GM21723 (cell line): ENCODE measurements at regions not wholly inside any gene's neighbourhood (a gene's known extent, or its start where the extent isn't known, plus 50 kb on each side); places are given as distances from the start of the nearest gene placed in this dataset.
"Not testable (repeated sequence)": the region's sequence is repeated elsewhere in the genome, so short reads cannot be mapped to it uniquely, and the experiment has no call there.

Experiments
- ATAC-seq: cut with Tn5 transposase; IDR thresholded peaks from one replicate; pipeline ENCODE4 v1.9.1; 2021; ENCODE audit warnings: mild to moderate bottlenecking, moderate library complexity; ENCODE audit not compliant: unreplicated experiment

DNA sequence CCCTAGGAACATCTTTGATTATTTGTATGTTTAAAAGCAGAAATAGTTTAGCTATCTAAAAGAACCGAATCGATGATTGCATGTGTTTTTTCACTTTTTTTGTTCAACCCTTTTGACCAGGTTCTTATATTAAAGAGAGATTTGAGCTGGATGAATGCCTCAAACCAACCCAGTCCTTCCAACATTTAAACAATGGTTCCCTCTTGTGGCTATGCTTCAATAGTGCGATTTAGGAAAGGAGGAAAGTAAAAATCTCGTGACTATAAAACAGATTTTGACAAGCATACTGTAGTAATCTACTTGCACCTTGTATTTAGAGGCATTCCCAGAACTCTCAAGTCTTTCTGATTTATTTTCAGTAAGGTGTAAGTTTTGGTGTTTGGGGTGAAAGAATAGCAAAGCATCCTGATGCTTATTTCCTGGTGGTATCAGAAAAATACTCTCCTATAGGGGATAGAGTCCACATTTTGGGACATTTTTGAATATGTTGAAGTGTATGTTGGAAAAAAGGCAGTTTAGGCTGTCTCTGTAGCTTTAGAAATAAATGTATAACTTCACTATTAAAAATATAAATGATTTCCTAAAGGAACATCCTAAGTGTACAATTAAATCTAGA, 159.6 kb upstream of the KCNH8 start:
- no peak for ATAC-seq

- ATAC-seq = no peak
Measured at GRCh38 chr3:18987862-18988447, 160.4 kb upstream of the KCNH8 start.

DNA sequence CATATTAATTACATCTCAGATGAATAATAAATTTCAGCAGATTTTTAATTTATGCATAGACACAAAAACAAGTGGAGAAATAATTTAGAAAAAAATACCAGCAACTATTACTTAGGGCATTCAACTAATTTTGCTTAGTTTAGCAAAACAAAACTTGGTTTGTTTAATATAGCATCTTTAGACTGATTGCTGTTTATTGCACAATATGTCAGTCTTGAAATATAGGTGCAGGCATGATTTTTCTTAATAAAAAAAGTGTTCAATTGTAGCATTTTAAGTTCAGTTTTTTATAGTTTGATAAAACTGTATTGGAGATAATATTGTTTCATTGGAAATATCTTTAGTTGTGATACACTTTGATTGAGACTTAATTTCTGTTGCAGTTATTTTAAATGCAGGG, 161.2 kb upstream of the KCNH8 start:
- no peak for ATAC-seq

GRCh38 chr3:18982920-18983319, 165.4 kb upstream of the KCNH8 start:
- no peak for ATAC-seq

- not testable (repeated sequence) for ATAC-seq
Measured at GRCh38 chr3:18976102-18976501, 172.2 kb upstream of the KCNH8 start.

DNA sequence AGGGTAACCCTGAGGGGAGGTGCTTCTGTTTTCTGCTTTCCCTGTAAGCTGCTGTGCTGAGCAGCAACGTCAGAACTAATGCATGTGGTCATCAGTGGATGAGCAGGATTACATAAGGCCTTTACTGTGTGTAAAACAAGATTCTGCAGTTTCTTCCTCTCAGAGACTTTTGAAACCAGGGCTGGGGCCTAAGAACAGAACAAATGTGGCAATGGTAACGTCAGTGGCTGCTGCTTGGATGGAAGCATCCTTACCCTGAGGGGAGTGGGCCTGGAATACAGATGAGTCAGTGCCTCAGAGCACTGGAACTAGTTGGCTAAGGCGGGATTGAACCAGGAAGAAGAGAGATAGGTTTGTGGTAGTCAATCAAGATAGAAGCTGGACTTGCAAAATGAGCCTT, 180.2 kb upstream of the KCNH8 start:
- no peak for ATAC-seq

DNA sequence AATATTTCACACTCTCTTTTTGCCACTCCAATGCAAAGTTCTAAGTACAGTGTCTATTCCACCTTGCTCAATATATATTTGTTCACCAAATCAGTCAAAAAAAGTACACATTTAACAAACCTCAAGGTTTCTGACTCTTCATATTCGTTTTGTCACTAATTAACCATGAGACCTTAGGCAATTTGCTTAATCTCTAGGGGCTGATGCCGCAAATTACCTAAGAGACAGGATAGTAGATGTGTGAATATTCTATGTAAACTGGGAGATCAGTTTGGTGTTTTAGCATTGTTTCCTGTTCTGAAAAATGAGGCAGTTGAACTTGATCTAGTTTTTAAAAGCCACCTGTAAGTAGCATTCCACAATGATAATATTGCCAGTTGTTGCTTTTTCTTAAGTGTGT, 182.5 kb upstream of the KCNH8 start:
- ATAC-seq = no peak

DNA sequence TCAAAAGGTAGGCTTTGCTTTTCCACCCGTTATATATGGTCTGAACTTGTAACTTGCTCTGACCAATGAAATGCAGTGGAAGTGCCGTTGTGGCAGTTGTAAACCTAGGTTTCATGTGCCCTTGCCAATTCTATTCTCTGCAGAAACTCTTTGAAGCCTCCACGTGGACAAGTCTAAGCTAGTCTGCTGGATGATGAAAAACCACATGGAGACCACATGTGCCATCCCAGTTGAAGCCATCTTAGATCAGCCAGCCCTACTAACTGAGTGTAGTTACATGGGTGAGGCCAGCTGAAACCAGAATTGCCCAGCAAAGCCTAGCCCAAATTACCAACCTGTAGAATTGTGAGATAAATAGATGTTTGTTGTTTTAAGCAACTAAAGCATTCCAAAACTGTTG, 183.7 kb upstream of the KCNH8 start:
- no peak for ATAC-seq

DNA sequence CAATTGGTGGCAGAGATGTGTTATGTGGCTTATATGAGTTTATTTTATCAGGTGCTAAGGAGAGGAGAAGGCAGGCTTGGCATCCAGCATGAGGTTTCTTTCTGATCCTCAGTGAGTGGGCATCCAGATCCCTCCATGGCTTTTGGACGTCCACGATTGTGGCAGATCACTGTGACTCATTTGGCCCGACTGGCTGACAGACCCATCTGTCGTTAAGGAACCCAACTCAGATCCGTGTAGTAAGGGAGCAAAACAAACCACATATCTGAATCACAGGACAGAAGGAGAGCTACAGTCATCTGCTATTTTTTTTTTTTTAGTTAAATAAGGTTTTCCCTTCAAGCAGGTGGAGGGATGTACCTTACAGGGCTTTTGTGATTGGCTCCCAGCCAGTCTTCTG, 197.0 kb upstream of the KCNH8 start:
- no peak for ATAC-seq

DNA sequence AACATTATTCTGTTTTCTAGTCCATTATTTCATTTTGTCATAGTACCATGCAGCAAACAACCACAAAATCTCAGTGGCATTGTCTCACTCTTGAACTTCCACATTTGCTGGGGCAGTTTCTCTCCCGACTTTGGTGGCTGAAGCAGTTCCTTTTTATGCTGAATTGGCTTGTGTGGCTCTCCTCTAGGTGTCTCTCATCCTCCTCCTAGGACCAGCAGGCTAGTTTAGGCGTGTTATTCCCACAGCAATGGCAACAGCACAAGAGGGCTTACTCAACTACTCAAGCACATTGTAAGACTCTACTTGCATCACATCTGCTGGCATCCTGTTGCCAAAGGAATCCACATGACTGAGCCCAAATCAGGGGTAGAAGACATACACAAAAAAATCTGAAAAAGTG, 201.8 kb upstream of the KCNH8 start:
- ATAC-seq = no peak

- ATAC-seq = no peak
Measured at GRCh38 chr3:18937574-18937973, 210.7 kb upstream of the KCNH8 start.

GRCh38 chr3:18919158-18919557, 229.2 kb upstream of the KCNH8 start:
- no peak for ATAC-seq

DNA sequence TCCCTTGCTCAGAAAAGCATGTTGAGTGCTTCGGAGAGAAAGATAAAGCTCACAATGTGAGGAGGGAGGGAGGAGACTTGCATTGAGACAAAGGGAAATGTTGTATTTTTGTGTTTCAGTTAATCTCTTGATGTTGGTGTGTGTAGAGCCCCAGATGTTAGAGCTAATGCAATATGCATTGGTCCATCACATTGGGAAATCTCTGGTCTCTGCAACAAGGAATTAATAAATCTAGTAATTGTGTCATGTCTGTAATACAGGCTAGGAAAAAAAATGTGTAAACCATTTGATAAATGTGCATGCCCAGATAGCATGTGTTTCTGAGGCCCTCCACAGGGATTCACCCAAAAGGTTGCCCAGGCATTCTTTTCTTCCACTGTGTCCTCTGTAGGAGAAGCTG, 230.4 kb upstream of the KCNH8 start:
- ATAC-seq = no peak

DNA sequence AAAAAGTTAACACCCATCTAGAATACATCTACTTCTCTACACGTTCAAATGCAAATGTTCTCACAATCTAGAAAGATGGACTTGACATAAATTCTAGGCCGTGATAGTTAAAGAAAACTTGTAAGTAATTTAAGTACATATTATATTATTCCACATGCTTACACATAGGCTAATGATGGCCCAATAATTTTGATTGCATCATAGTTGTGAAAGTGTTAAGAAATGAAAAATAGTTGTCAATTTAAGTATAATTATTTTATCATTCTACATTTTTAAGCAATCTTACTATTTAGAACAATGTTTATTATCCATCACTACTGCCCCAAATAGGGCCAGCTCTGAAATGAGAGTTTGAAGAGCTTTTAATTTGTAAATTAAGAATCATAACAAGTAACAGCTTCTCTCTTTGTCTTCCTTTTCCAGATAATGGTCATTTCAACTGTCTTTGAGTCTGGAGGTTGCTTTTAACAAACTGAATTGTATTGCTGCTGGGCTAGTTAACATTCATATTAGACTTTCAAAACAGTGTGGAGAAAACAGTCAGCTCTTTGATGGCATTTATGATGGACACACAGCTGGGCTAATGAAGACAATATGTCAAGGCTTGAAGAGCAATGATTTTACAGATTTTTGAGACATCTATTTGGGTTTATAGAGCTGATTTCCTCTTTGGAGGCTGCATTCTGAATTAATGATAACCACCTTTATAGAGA, 246.1 kb upstream of the KCNH8 start:
- ATAC-seq = no peak

- ATAC-seq = no peak
Measured at GRCh38 chr3:18901571-18901970, 246.7 kb upstream of the KCNH8 start.

GRCh38 chr3:18900994-18901393, 247.3 kb upstream of the KCNH8 start:
- peak; percentile 80 for ATAC-seq

- no peak for ATAC-seq
Measured at GRCh38 chr3:18898911-18899310, 249.4 kb upstream of the KCNH8 start.

- no peak for ATAC-seq
Measured at GRCh38 chr3:18892756-18893155, 255.6 kb upstream of the KCNH8 start.

DNA sequence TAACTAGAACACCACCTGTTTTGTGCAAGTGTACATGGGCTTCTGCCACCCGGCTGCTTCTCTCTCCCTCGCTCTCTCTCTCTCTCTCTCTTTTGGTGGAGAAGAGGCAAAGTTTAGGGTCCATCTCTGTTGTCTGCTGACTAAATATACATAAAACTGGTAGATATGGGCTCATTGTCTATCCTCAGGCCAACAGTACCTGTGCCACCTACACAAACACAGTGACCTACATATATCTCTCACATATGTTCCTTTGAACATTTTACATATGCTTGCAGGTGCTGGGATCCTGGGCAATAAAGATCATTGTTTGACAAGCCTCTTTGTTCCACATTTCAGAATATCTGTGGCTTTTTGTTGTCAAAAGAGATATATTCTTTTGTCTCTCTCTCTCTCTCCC, 256.3 kb upstream of the KCNH8 start:
- no peak for ATAC-seq

GRCh38 chr3:18891641-18892040, 256.7 kb upstream of the KCNH8 start:
- no peak for ATAC-seq

DNA sequence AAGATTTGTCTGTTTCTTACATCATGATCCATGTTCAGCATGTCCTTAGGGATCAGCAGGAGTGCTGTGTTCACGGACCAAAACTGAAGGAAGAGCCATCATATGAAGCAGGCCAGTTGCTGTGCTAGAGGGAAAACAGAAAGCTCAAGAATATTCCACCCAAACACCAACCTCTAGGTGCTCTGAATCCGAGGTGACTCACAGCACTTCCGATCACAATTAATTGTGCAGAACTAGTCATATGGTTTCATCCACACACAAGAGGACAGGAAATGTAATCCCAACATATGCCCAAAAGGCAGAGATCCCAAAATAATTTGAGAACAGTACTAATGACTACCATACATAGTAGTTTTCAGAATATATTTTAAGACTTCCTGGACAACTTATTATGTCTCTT, 257.9 kb upstream of the KCNH8 start:
- no peak for ATAC-seq

DNA sequence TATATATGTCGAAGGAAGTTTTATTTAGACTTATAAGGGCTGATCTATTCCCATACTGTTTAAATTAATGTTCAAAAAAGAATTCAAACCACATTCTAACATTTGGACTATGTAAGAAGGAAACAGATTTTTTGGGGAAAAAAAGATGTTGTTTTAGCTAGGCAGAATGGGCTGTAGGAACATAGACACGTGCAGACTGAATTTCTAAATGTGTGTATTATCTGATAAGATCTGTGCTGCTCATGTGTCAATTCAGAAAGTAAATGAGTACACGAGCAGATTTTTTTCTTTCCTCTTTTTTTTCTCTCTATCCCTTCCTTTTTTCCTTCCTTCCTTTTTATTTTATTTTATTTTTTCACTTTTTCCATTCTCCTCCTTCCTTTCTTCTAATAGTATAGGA, 259.5 kb upstream of the KCNH8 start:
- no peak for ATAC-seq

GRCh38 chr3:18888370-18888769, 259.9 kb upstream of the KCNH8 start:
- ATAC-seq = no peak
